ENCODE measurements at regions not wholly inside any gene's neighbourhood (a gene's known extent, or its start where the extent isn't known, plus 50 kb on each side); places are given as distances from the start of the nearest gene placed in this dataset.

DNA sequence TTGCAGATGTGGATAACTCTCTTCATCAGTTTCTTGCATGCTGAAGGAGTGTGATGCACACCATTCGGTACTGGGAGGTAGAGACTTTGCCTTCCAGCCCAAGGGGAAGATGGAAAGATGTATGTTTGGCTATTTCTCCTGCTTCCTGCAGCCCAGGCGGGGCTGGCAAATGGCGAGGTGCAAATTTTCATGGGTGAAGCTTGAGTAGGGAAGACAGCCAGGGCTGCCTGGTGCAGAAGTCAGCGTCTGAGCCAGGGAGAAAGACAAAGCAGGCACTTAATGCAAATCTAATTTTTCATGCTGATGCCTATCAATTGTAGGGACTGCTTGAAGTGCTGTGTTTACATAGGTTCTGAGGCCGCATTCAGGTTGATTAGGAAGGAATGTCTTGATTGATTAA lies 384.7 kb upstream of the EEF2KMT start:
- TF ChIP-seq CTBP1 (IDR thresholded peaks at IDR 0.05; ENCODE audit: borderline replicate concordance) (no peak), ARNT (IDR thresholded peaks at IDR 0.05) (no peak), FOXK2 (IDR thresholded peaks at IDR 0.05) (no peak), FOXA1 (IDR thresholded peaks at IDR 0.05) (no peak), BHLHE40 (IDR thresholded peaks at IDR 0.05; ENCODE audit: borderline replicate concordance) (no peak), LEF1 (IDR thresholded peaks at IDR 0.05; ENCODE audit: borderline replicate concordance) (no peak), SP1 (IDR thresholded peaks at IDR 0.05) (no peak), FOXM1 (IDR thresholded peaks at IDR 0.05; ENCODE audit: borderline replicate concordance) (no peak), ELF4 (IDR thresholded peaks at IDR 0.05) (no peak), L3MBTL2 (conservative IDR thresholded peaks at IDR 0.05) (no peak)
- TF ChIP-seq, protein P1, sequence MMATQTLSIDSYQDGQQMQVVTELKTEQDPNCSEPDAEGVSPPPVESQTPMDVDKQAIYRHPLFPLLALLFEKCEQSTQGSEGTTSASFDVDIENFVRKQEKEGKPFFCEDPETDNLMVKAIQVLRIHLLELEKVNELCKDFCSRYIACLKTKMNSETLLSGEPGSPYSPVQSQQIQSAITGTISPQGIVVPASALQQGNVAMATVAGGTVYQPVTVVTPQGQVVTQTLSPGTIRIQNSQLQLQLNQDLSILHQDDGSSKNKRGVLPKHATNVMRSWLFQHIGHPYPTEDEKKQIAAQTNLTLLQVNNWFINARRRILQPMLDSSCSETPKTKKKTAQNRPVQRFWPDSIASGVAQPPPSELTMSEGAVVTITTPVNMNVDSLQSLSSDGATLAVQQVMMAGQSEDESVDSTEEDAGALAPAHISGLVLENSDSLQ (IDR thresholded peaks at IDR 0.05): no peak
